PC-9 (cell line): ENCODE measurements at regions not wholly inside any gene's neighbourhood (a gene's known extent, or its start where the extent isn't known, plus 50 kb on each side); places are given as distances from the start of the nearest gene placed in this dataset.

Experiments used
- BruUV-seq: library from RNA; stranded (reverse); fragments of 400-500 nt; replicated peaks from 2 replicates; lab custom pipeline; 2021; lab: Mats Ljungman, UMichigan
- CTCF ChIA-PET: fragments of 300-600 bp; sonication (Branson Sonifier 250); formaldehyde crosslinking; loops from one replicate; lab custom pipeline; 2022; ENCODE audit warnings: antibody characterized with exemption; lab: Charles Lee
- POLR2A ChIA-PET: fragments of 300-600 bp; sonication (Branson Sonifier 250); formaldehyde crosslinking; loops from one replicate; lab custom pipeline; 2022; ENCODE audit warnings: antibody characterized with exemption; ENCODE audit not compliant: unreplicated experiment; lab: Charles Lee
- DNase-seq, 2 experiments: peaks; one replicate each; pipeline versions ENCODE4 v3.0.0 to v3.0.0-alpha.2; 2015 to 2022; ENCODE audit warnings: mixed read lengths in 1 of 2
- H2AFZ ChIP-seq: fragments of 200-600 bp; sonication (generic); 2 replicates; pipeline ENCODE4 v1.8.1; 2017; ENCODE audit warnings: antibody characterized with exemption
- H3F3A ChIP-seq: fragments of 200-600 bp; sonication (generic); 2 replicates; pipeline ENCODE4 v1.8.1; 2017; ENCODE audit warnings: antibody characterized with exemption, mild to moderate bottlenecking, low read depth; ENCODE audit not compliant: insufficient read depth
- H3K27ac ChIP-seq: fragments of 200-600 bp; sonication (generic); 2 replicates; pipeline ENCODE4 v1.6.1; 2016; ENCODE audit warnings: mixed run types
- H3K27me3 ChIP-seq: fragments of 200-600 bp; sonication (generic); 2 replicates; pipeline ENCODE4 v1.6.1; 2016; ENCODE audit warnings: low read depth, mixed run types; ENCODE audit not compliant: insufficient read depth
- H3K36me3 ChIP-seq: fragments of 200-600 bp; sonication (generic); 2 replicates; pipeline ENCODE4 v1.6.1; 2016; ENCODE audit warnings: low read depth, mixed run types
- H3K4me1 ChIP-seq: fragments of 200-600 bp; sonication (generic); replicated peaks from 2 replicates; pipeline ENCODE4 v1.6.1; 2016; ENCODE audit warnings: mixed run types; ENCODE audit not compliant: insufficient read depth
- H3K4me2 ChIP-seq: fragments of 200-600 bp; sonication (generic); 2 replicates; pipeline ENCODE4 v1.6.1; 2017; ENCODE audit warnings: mixed run types
- H3K4me3 ChIP-seq: fragments of 200-600 bp; sonication (generic); 2 replicates; pipeline ENCODE4 v1.6.1; 2016; ENCODE audit warnings: mixed run types
- H3K79me2 ChIP-seq: fragments of 200-600 bp; sonication (generic); 2 replicates; pipeline ENCODE4 v1.6.1; 2017; ENCODE audit warnings: low read depth, mixed run types
- H3K9me2 ChIP-seq: fragments of 200-600 bp; sonication (generic); 2 replicates; pipeline ENCODE4 v1.8.1; 2017; ENCODE audit warnings: mild to moderate bottlenecking; ENCODE audit not compliant: insufficient read depth
- H3K9me3 ChIP-seq: fragments of 200-600 bp; sonication (generic); 2 replicates; pipeline ENCODE4 v1.8.1; 2016; ENCODE audit warnings: low read depth; ENCODE audit not compliant: insufficient read depth
- H4K20me1 ChIP-seq: fragments of 200-600 bp; sonication (generic); 2 replicates; pipeline ENCODE4 v1.8.1; 2017; ENCODE audit not compliant: insufficient read depth
- CTCF ChIP-seq: fragments of 200-600 bp; sonication (generic); conservative IDR thresholded peaks from 2 replicates; pipeline ENCODE4 v1.6.1; 2017; ENCODE audit warnings: mixed run types, antibody characterized with exemption, mild to moderate bottlenecking, moderate library complexity
- EZH2 ChIP-seq: fragments of 200-600 bp; sonication (generic); IDR thresholded peaks from 2 replicates; pipeline ENCODE4 v1.8.0; 2017; ENCODE audit warnings: antibody characterized with exemption, low read depth
- intact Hi-C: fragments of 100-400 bp; cut with micrococcal nuclease; formaldehyde crosslinking; loops from one replicate; pipeline ENCODE4 v1.10.0; 2022; ENCODE audit not compliant: unreplicated experiment

- H4K20me1 ChIP-seq, result no peaks in the 10 kb centered on the region
- no peak overlapping the region for H2AFZ ChIP-seq
- intact Hi-C loops, result loop anchor here (5.0 to 10.0 kb wide), 2 partner anchors 125 to 178 kb away; no protein-coding TSS in a partner anchor
- H3K27me3 ChIP-seq, result no peaks in the 10 kb centered on the region
- peak overlapping the region; percentile 24 for H3K27ac ChIP-seq
- H3K9me3 ChIP-seq, result peaks cover 8% of the 10 kb centered on the region
- H3F3A ChIP-seq, result peaks cover 31% of the 10 kb centered on the region
- H3K4me2 ChIP-seq, result peak overlapping the region; percentile 48
- H3K4me3 ChIP-seq, result 0 out of 2 replicates have a peak overlapping the region, but pooled peaks have one; percentile 1
- H3K36me3 ChIP-seq, result no peaks in the 10 kb centered on the region
- DNase-seq, result peak in 1 of 2 experiments; percentile 89
- CTCF ChIA-PET, result no interaction called here
- BruUV-seq, result no TSS peak
- H3K79me2 ChIP-seq, result no peaks in the 10 kb centered on the region
- H3K9me2 ChIP-seq, result no peaks in the 10 kb centered on the region
- peaks cover 51% of the 10 kb centered on the region for H3K4me1 ChIP-seq
- TF ChIP-seq CTCF (no peak), EZH2 (no peak)
- POLR2A ChIA-PET, result interaction anchor here (0.5 to 0.9 kb wide), 2 partner anchors 69 to 83 kb away, joined by 5 to 12 read pairs; no protein-coding TSS in a partner anchor
Measured at GRCh38 chr1:113320272-113320671, 70.0 kb upstream of the MAGI3 start.

- TF ChIP-seq EZH2, result no peak
- TF ChIP-seq CTCF, result no peak
- Histone ChIP-seq H3K27me3 (no peaks in the 10 kb centered on the region), H3K9me2 (no peaks in the 10 kb centered on the region), H3K4me3 (no peak overlapping the region), H3K4me1 (peaks cover 60% of the 10 kb centered on the region), H2AFZ (no peak overlapping the region), H3K4me2 (peak overlapping the region; percentile 48), H3K9me3 (peaks cover 8% of the 10 kb centered on the region), H3K36me3 (no peaks in the 10 kb centered on the region), H4K20me1 (no peaks in the 10 kb centered on the region), H3K27ac (no peak overlapping the region; the same call in 1 of the 2 replicates), H3K79me2 (no peaks in the 10 kb centered on the region), H3F3A (peaks cover 38% of the 10 kb centered on the region)
- BruUV-seq, result no TSS peak
- ChIA-PET CTCF (no interaction called here), POLR2A (interaction anchor here (0.5 to 0.9 kb wide), 5 partner anchors 69 to 340 kb away, joined by 4 to 12 read pairs (median 4); no protein-coding TSS in a partner anchor)
- peak in 1 of 2 experiments; percentile 60 for DNase-seq
- intact Hi-C loops, result loop anchor here (5.0 to 10.0 kb wide), 2 partner anchors 126 to 179 kb away; no protein-coding TSS in a partner anchor
Measured at GRCh38 chr1:113320972-113321680, 69.2 kb upstream of the MAGI3 start.

GRCh38 chr1:113321771-113322387 is 68.4 kb upstream of the MAGI3 start:
- no peak for DNase-seq
- H3K79me2 ChIP-seq, result no peaks in the 10 kb centered on the region
- H3K9me3 ChIP-seq, result peaks cover 7% of the 10 kb centered on the region
- intact Hi-C loops, result loop anchor here (5.0 to 10.0 kb wide), 2 partner anchors 127 to 180 kb away; no protein-coding TSS in a partner anchor
- peaks cover 40% of the 10 kb centered on the region for H3F3A ChIP-seq
- no peaks in the 10 kb centered on the region for H3K9me2 ChIP-seq
- no TSS peak for BruUV-seq
- no peak overlapping the region for H2AFZ ChIP-seq
- H3K36me3 ChIP-seq, result no peaks in the 10 kb centered on the region
- H3K4me1 ChIP-seq, result peaks cover 60% of the 10 kb centered on the region
- no peak overlapping the region; the same call in 1 of the 2 replicates for H3K27ac ChIP-seq
- no peak overlapping the region for H3K4me2 ChIP-seq
- TF ChIP-seq EZH2 (no peak), CTCF (no peak)
- H3K27me3 ChIP-seq, result no peaks in the 10 kb centered on the region
- ChIA-PET CTCF (no interaction called here), POLR2A (interaction anchor here (0.6 to 0.7 kb wide), 3 partner anchors 181 to 341 kb away, joined by 4 read pairs; no protein-coding TSS in a partner anchor)
- H3K4me3 ChIP-seq, result no peak overlapping the region
- no peaks in the 10 kb centered on the region for H4K20me1 ChIP-seq
